Liver (tissue), 8 donors: ENCODE measurements at regions not wholly inside any gene's neighbourhood (a gene's known extent, or its start where the extent isn't known, plus 50 kb on each side); places are given as distances from the start of the nearest gene placed in this dataset.

Source experiments
- DNase-seq: peaks from one replicate; pipeline ENCODE4 v3.0.0-alpha.2; 2017; ENCODE audit warnings: low spot score
- H3K27ac ChIP-seq, 2 donors: one replicate each; pipeline ENCODE4 v1.7.0; 2013; ENCODE audit warnings: inconsistent platforms in 2 of 2, low read length in 2 of 2, control low read depth in 1 of 2, low read depth in 1 of 2, mild to moderate bottlenecking in 1 of 2
- H3K27me3 ChIP-seq, 4 donors: one replicate each; pipeline versions ENCODE4 v1.6.1 to v1.7.0; 2013; ENCODE audit warnings: low read length in 3 of 4, inconsistent platforms in 1 of 4, mild to moderate bottlenecking in 1 of 4, moderate library complexity in 1 of 4; ENCODE audit not compliant: control insufficient read depth in 4 of 4, insufficient read depth in 4 of 4
- H3K36me3 ChIP-seq, 4 donors: one replicate each; pipeline versions ENCODE4 v1.6.1 to v1.7.0; 2013; ENCODE audit warnings: low read length in 3 of 4, mild to moderate bottlenecking in 3 of 4, low read depth in 1 of 4, moderate library complexity in 1 of 4; ENCODE audit not compliant: control insufficient read depth in 4 of 4, insufficient read depth in 3 of 4
- H3K4me1 ChIP-seq, 4 donors: one replicate each; pipeline versions ENCODE4 v1.6.1 to v1.7.0; 2013; ENCODE audit warnings: low read length in 3 of 4, mild to moderate bottlenecking in 3 of 4, moderate library complexity in 1 of 4; ENCODE audit not compliant: control insufficient read depth in 4 of 4, insufficient read depth in 4 of 4
- H3K4me3 ChIP-seq, 3 donors: one replicate each; pipeline versions ENCODE4 v1.6.1 to v1.7.0; 2013; ENCODE audit warnings: low read length in 3 of 3, control low read depth in 1 of 3, low read depth in 1 of 3, mild to moderate bottlenecking in 1 of 3
- H3K9ac ChIP-seq, 2 donors: one replicate each; pipeline ENCODE4 v1.7.0; 2013; ENCODE audit warnings: low read length in 2 of 2, mild to moderate bottlenecking in 2 of 2, moderate library complexity in 2 of 2, control low read depth in 1 of 2, low read depth in 1 of 2
- H3K9me3 ChIP-seq, 4 donors: one replicate each; pipeline versions ENCODE4 v1.6.1 to v1.7.0; 2013; ENCODE audit warnings: low read length in 3 of 4; ENCODE audit not compliant: control insufficient read depth in 4 of 4
- CTCF ChIP-seq: fragments of 150-350 bp; IDR thresholded peaks from 2 replicates; pipeline ENCODE4 v1.5.1; 2017; ENCODE audit warnings: improper control_type of control experiment, low read depth, low read length; ENCODE audit not compliant: missing input control
- FOXA1 ChIP-seq: IDR thresholded peaks from 2 replicates; pipeline ENCODE4 v1.6.1; 2016; ENCODE audit warnings: antibody characterized with exemption
- FOXA2 ChIP-seq: IDR thresholded peaks from 2 replicates; pipeline ENCODE4 v1.6.1; 2016; ENCODE audit warnings: antibody characterized with exemption
- JUND ChIP-seq, 2 donors: IDR thresholded peaks; 2 replicates each; pipeline ENCODE4 v1.6.1; 2016; ENCODE audit warnings: antibody characterized with exemption in 2 of 2
- RAD21 ChIP-seq, 2 donors: IDR thresholded peaks; 2 replicates each; pipeline ENCODE4 v1.6.1; 2016; ENCODE audit warnings: antibody characterized with exemption in 2 of 2, mild to moderate bottlenecking in 2 of 2
- REST ChIP-seq: IDR thresholded peaks from 2 replicates; pipeline ENCODE4 v1.6.1; 2016; ENCODE audit warnings: antibody characterized with exemption, mild to moderate bottlenecking
- RXRA ChIP-seq, 2 donors: IDR thresholded peaks; 2 replicates each; pipeline ENCODE4 v1.6.1; 2017 to 2018; ENCODE audit warnings: antibody characterized with exemption in 2 of 2, mild to moderate bottlenecking in 1 of 2
- SP1 ChIP-seq: IDR thresholded peaks from 2 replicates; pipeline ENCODE4 v1.6.1; 2018; ENCODE audit warnings: antibody characterized with exemption, mild to moderate bottlenecking
- WGBS: extraction: QIAGEN DNeasy Blood & Tissue Kit; methylation state at CpG from one replicate; pipeline ENCODE4 v1.1.7; 2013; 5-methylcytosine and 5-hydroxymethylcytosine counted together
- TF ChIP-seq, protein P1 (sequence below): IDR thresholded peaks from 2 replicates; pipeline ENCODE4 v1.6.1; 2016; ENCODE audit warnings: antibody characterized with exemption
- TF ChIP-seq, protein P2 (sequence below): IDR thresholded peaks from 2 replicates; pipeline ENCODE4 v1.6.1; 2016; ENCODE audit warnings: antibody characterized with exemption
- donor health status: healthy.
- donor health status: healthy.
- donor health status: healthy.
- donor health status: healthy.
- donor health status: healthy.

DNA sequence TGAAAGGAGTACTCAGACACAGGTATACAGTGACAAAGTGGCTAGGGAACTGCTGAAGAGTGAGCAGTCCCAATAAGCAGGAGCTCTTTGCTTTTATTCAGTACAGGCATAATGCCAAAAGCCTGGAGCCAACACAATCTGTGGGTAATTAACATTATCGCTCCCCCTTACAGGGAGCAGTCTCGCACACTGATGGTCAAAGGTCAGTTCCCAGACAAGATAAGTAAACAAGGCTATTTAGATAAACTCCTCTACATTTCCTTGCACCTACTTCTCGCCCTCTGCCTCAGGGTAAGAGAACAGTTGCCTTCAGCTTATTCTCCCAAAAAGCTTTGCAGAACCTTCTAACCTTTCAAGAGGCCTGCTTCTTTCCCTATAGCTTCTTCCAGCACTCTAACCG is 73.9 kb upstream of the TAF9B start:
- no peak overlapping the region for H3K9ac ChIP-seq
- no peaks in the 10 kb centered on the region for H3K4me1 ChIP-seq
- TF ChIP-seq REST (no peak), FOXA2 (no peak), JUND (IDR thresholded peaks at IDR 0.05) (no peak), FOXA1 (no peak), SP1 (no peak), RAD21 (IDR thresholded peaks at IDR 0.05) (no peak), CTCF (no peak), RXRA (IDR thresholded peaks at IDR 0.05) (no peak)
- TF ChIP-seq, protein P1, sequence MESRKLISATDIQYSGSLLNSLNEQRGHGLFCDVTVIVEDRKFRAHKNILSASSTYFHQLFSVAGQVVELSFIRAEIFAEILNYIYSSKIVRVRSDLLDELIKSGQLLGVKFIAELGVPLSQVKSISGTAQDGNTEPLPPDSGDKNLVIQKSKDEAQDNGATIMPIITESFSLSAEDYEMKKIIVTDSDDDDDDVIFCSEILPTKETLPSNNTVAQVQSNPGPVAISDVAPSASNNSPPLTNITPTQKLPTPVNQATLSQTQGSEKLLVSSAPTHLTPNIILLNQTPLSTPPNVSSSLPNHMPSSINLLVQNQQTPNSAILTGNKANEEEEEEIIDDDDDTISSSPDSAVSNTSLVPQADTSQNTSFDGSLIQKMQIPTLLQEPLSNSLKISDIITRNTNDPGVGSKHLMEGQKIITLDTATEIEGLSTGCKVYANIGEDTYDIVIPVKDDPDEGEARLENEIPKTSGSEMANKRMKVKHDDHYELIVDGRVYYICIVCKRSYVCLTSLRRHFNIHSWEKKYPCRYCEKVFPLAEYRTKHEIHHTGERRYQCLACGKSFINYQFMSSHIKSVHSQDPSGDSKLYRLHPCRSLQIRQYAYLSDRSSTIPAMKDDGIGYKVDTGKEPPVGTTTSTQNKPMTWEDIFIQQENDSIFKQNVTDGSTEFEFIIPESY = no peak
- H3K27ac ChIP-seq = no peak overlapping the region
- no peaks in the 10 kb centered on the region for H3K36me3 ChIP-seq
- WGBS = 22% methylated on average over 4 of the region's 4 CpGs
- H3K9me3 ChIP-seq = no peaks in the 10 kb centered on the region
- no peak overlapping the region for H3K4me3 ChIP-seq
- H3K27me3 ChIP-seq = no peaks in the 10 kb centered on the region
- no peak for DNase-seq

GRCh38 chrX:78199851-78200250 is 60.4 kb upstream of the TAF9B start:
- H3K4me1 ChIP-seq = no peaks in the 10 kb centered on the region
- TF ChIP-seq, protein P2, sequence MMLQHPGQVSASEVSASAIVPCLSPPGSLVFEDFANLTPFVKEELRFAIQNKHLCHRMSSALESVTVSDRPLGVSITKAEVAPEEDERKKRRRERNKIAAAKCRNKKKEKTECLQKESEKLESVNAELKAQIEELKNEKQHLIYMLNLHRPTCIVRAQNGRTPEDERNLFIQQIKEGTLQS = no peak
- TF ChIP-seq RAD21 (IDR thresholded peaks at IDR 0.05) (peak in 1 of 2 donors; percentile 56), CTCF (peak; percentile 27)
- no peak overlapping the region for H3K27ac ChIP-seq
- H3K4me3 ChIP-seq = no peak overlapping the region
- H3K36me3 ChIP-seq = no peaks in the 10 kb centered on the region
- no peak overlapping the region for H3K9ac ChIP-seq
- no peaks in the 10 kb centered on the region for H3K9me3 ChIP-seq
- DNase-seq = no peak
- H3K27me3 ChIP-seq = peaks cover 0 to 3% (median 0%) of the 10 kb centered on the region in 4 donors
